Caco-2 (cell line): ENCODE measurements at regions not wholly inside any gene's neighbourhood (a gene's known extent, or its start where the extent isn't known, plus 50 kb on each side); places are given as distances from the start of the nearest gene placed in this dataset.

Source experiments
- BruUV-seq: library from RNA; stranded (reverse); fragments of 400-500 nt; replicated peaks from 2 replicates; lab custom pipeline; 2021; lab: Mats Ljungman, UMichigan
- CTCF ChIA-PET: fragments of 300-600 bp; sonication (Branson Sonifier 250); formaldehyde crosslinking; loops from one replicate; lab custom pipeline; 2022; ENCODE audit warnings: antibody characterized with exemption; lab: Charles Lee
- POLR2A ChIA-PET: fragments of 300-600 bp; sonication (Branson Sonifier 250); formaldehyde crosslinking; loops from one replicate; lab custom pipeline; 2022; ENCODE audit warnings: antibody characterized with exemption; lab: Charles Lee
- DNase-seq, 2 experiments: peaks; one replicate each; pipeline versions ENCODE4 v3.0.0 to v3.0.0-alpha.2; 2020 to 2022
- H3K27me3 ChIP-seq: replicated peaks from 2 replicates; pipeline ENCODE4 v1.6.0; 2011; ENCODE audit warnings: low read length; ENCODE audit not compliant: control insufficient read depth, insufficient read depth
- H3K36me3 ChIP-seq: 2 replicates; pipeline ENCODE4 v1.5.1; 2011; ENCODE audit warnings: low read length; ENCODE audit not compliant: control insufficient read depth, insufficient read depth
- H3K4me1 ChIP-seq: fragments of 250-450 bp; sonication (Bioruptor Pico); 2 replicates; pipeline ENCODE4 v1.5.1; 2020; ENCODE audit warnings: mild to moderate bottlenecking
- H3K4me3 ChIP-seq: 2 replicates; pipeline ENCODE4 v1.5.1; 2011; ENCODE audit warnings: low read depth, mild to moderate bottlenecking, control low read depth, low read length
- H3K9me3 ChIP-seq: fragments of 250-450 bp; sonication (Bioruptor Pico); 2 replicates; pipeline ENCODE4 v1.5.1; 2020; ENCODE audit warnings: mild to moderate bottlenecking, moderate library complexity
- H3K27ac Mint-ChIP-seq: one replicate; pipeline ENCODE4 v1.8.0; 2022; ENCODE audit warnings: mixed read lengths; ENCODE audit not compliant: unreplicated experiment
- H3K27me3 Mint-ChIP-seq: one replicate; pipeline ENCODE4 v1.8.0; 2022; ENCODE audit warnings: mixed read lengths; ENCODE audit not compliant: insufficient read depth, unreplicated experiment
- H3K36me3 Mint-ChIP-seq: one replicate; pipeline ENCODE4 v1.8.0; 2022; ENCODE audit warnings: mild to moderate bottlenecking, mixed read lengths; ENCODE audit not compliant: insufficient read depth, unreplicated experiment
- H3K4me1 Mint-ChIP-seq: one replicate; pipeline ENCODE4 v1.8.0; 2022; ENCODE audit warnings: low read depth, mixed read lengths; ENCODE audit not compliant: unreplicated experiment
- H3K4me3 Mint-ChIP-seq: one replicate; pipeline ENCODE4 v1.8.0; 2022; ENCODE audit warnings: mild to moderate bottlenecking, moderate library complexity, mixed read lengths; ENCODE audit not compliant: unreplicated experiment
- H3K9me3 Mint-ChIP-seq: one replicate; pipeline ENCODE4 v1.8.0; 2022; ENCODE audit warnings: mixed read lengths; ENCODE audit not compliant: unreplicated experiment
- intact Hi-C: fragments of 100-400 bp; cut with micrococcal nuclease; formaldehyde crosslinking; loops from one replicate; pipeline ENCODE4 v1.10.0; 2022; ENCODE audit not compliant: unreplicated experiment
- TF ChIP-seq, protein P1 (sequence below), 2 experiments: fragments of 200-600 bp in 1 of 2; IDR thresholded peaks; 1 replicate in 1 of 2; 2 replicates in 1 of 2; pipeline versions ENCODE4 v1.5.1 to v1.8.0; 2011 to 2022; ENCODE audit warnings: antibody characterized with exemption in 1 of 2, control low read depth in 1 of 2, inconsistent platforms in 1 of 2, low read depth in 1 of 2, low read length in 1 of 2, mild to moderate bottlenecking in 1 of 2, moderate library complexity in 1 of 2; ENCODE audit not compliant: insufficient read depth in 1 of 2, severe bottlenecking in 1 of 2, unreplicated experiment in 1 of 2

DNA sequence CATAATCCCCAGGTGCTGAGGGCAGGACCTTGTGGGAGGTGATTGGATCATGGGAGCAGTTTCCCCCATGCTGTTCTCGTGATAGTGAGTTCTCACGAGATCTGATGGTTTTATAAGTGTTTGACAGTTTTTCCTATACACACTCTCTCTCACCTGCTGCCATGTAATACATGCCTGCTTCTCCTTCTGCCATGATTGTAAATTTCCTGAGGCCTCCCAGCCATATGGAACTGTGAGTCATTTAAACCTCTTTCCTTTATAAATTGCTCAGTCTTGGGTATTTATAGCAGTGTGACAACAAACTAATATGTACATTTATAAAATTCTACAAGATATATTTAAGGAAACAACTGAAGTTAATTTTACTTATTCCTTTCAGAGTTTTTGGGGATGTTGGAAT is 170.8 kb upstream of the BET1 start:
- no peaks in the 10 kb centered on the region for H3K36me3 ChIP-seq
- CTCF ChIA-PET = no interaction called here
- 0 out of 2 replicates have a peak, but pooled peaks cover 5% of the 10 kb centered on the region for H3K4me1 ChIP-seq
- Mint-ChIP-seq H3K27me3 (peaks cover 5% of the 10 kb centered on the region), H3K27ac (no peak overlapping the region), H3K36me3 (no peaks in the 10 kb centered on the region), H3K9me3 (no peaks in the 10 kb centered on the region), H3K4me3 (no peak overlapping the region), H3K4me1 (peaks cover 6% of the 10 kb centered on the region)
- H3K9me3 ChIP-seq = no peaks in the 10 kb centered on the region
- no TSS peak for BruUV-seq
- TF ChIP-seq, protein P1, sequence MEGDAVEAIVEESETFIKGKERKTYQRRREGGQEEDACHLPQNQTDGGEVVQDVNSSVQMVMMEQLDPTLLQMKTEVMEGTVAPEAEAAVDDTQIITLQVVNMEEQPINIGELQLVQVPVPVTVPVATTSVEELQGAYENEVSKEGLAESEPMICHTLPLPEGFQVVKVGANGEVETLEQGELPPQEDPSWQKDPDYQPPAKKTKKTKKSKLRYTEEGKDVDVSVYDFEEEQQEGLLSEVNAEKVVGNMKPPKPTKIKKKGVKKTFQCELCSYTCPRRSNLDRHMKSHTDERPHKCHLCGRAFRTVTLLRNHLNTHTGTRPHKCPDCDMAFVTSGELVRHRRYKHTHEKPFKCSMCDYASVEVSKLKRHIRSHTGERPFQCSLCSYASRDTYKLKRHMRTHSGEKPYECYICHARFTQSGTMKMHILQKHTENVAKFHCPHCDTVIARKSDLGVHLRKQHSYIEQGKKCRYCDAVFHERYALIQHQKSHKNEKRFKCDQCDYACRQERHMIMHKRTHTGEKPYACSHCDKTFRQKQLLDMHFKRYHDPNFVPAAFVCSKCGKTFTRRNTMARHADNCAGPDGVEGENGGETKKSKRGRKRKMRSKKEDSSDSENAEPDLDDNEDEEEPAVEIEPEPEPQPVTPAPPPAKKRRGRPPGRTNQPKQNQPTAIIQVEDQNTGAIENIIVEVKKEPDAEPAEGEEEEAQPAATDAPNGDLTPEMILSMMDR (IDR thresholded peaks at IDR 0.05; ENCODE audit: insufficient read depth in 1 of 2, low read depth in 1 of 2, low read length in 1 of 2, severe bottlenecking in 1 of 2, unreplicated experiment in 1 of 2) = no peak
- intact Hi-C loops = no loop called here
- no peak overlapping the region for H3K4me3 ChIP-seq
- POLR2A ChIA-PET = no interaction called here
- DNase-seq = no peak
- no peaks in the 10 kb centered on the region for H3K27me3 ChIP-seq

DNA sequence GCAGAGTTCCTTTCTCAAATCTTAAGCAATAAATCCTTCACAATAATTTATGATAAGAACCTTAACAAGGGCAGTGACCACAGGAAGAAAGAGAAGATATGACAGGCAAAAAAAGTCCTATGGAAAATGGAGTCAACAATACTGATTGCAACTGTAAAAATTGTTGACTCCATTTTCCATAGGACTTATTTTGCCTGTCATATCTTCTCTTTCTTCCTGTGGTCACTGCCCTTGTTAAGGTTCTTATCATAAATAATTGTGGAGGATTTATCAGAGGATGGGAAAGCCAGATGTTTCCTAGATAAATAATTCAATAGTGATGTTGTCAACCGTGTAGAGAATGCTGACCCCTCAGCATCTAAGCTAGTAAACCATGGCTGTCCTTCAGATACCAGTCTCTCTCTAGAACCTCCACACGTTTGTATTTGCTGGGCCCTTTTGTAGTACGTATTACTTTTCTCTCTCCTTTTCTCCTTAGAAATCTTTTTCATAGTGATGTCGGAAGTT is 172.6 kb upstream of the BET1 start:
- H3K4me3 ChIP-seq = no peak overlapping the region
- ChIA-PET POLR2A (interaction anchor here (0.6 kb wide), 1 partner anchor 1078 kb away, joined by 3 read pairs; no protein-coding TSS in a partner anchor), CTCF (no interaction called here)
- H3K9me3 Mint-ChIP-seq = no peaks in the 10 kb centered on the region
- no peak for DNase-seq
- no peaks in the 10 kb centered on the region for H3K36me3 ChIP-seq
- no peaks in the 10 kb centered on the region for H3K36me3 Mint-ChIP-seq
- H3K4me1 Mint-ChIP-seq = peaks cover 6% of the 10 kb centered on the region
- no peaks in the 10 kb centered on the region for H3K27me3 ChIP-seq
- no peak overlapping the region for H3K27ac Mint-ChIP-seq
- TF ChIP-seq, protein P1 (IDR thresholded peaks at IDR 0.05; ENCODE audit: insufficient read depth in 1 of 2, low read depth in 1 of 2, low read length in 1 of 2, severe bottlenecking in 1 of 2, unreplicated experiment in 1 of 2) = no peak
- H3K9me3 ChIP-seq = no peaks in the 10 kb centered on the region
- no TSS peak for BruUV-seq
- intact Hi-C loops = no loop called here
- no peak overlapping the region for H3K4me3 Mint-ChIP-seq
- H3K4me1 ChIP-seq = 0 out of 2 replicates have a peak, but pooled peaks cover 5% of the 10 kb centered on the region
- H3K27me3 Mint-ChIP-seq = peaks cover 5% of the 10 kb centered on the region

DNA sequence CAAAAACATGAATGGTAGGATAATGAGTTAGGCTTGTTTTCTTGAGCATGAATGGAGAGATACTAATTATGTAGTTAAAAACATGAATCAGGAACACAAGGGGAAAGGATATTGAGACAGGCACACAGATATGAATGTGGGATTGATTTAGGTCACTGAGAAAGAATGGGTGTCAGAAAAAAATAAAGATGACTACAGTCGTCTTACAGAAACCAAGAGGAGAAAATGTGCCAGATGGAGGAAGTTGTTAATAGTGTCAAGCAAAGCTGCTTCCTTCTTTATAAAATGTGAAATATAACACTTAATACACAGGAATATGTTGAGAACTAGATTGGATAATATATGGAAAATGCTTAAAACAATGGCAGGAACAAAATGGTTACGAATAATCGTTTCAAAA is 173.3 kb upstream of the BET1 start:
- Mint-ChIP-seq H3K36me3 (no peaks in the 10 kb centered on the region), H3K27me3 (peaks cover 5% of the 10 kb centered on the region), H3K4me3 (no peak overlapping the region), H3K4me1 (peaks cover 6% of the 10 kb centered on the region), H3K9me3 (no peaks in the 10 kb centered on the region), H3K27ac (no peak overlapping the region)
- no peak for DNase-seq
- peaks cover 7% of the 10 kb centered on the region; the same call in 1 of the 2 replicates for H3K4me1 ChIP-seq
- no peak overlapping the region for H3K4me3 ChIP-seq
- TF ChIP-seq, protein P1 (IDR thresholded peaks at IDR 0.05; ENCODE audit: insufficient read depth in 1 of 2, low read depth in 1 of 2, low read length in 1 of 2, severe bottlenecking in 1 of 2, unreplicated experiment in 1 of 2) = no peak
- POLR2A ChIA-PET = no interaction called here
- H3K9me3 ChIP-seq = no peaks in the 10 kb centered on the region
- no peaks in the 10 kb centered on the region for H3K27me3 ChIP-seq
- no peaks in the 10 kb centered on the region for H3K36me3 ChIP-seq
- intact Hi-C loops = no loop called here
- CTCF ChIA-PET = no interaction called here
- no TSS peak for BruUV-seq
